HUES48 (cell line): ENCODE measurements at regions not wholly inside any gene's neighbourhood (a gene's known extent, or its start where the extent isn't known, plus 50 kb on each side); places are given as distances from the start of the nearest gene placed in this dataset.
"Not testable (repeated sequence)": the region's sequence is repeated elsewhere in the genome, so short reads cannot be mapped to it uniquely, and the experiment has no call there.

ENCODE experiments used
- H3K27ac ChIP-seq: one replicate; pipeline ENCODE4 v1.7.0; 2013; ENCODE audit warnings: low read depth, low read length, inconsistent platforms
- H3K27me3 ChIP-seq: 2 replicates; pipeline ENCODE4 v1.6.1; 2013; ENCODE audit warnings: mild to moderate bottlenecking, low read length; ENCODE audit not compliant: control insufficient read depth, insufficient read depth
- H3K36me3 ChIP-seq: 2 replicates; pipeline ENCODE4 v1.6.1; 2013; ENCODE audit warnings: low read length; ENCODE audit not compliant: control insufficient read depth, insufficient read depth
- H3K4me1 ChIP-seq: 2 replicates; pipeline ENCODE4 v1.6.1; 2013; ENCODE audit warnings: mild to moderate bottlenecking, low read length; ENCODE audit not compliant: control insufficient read depth, insufficient read depth
- H3K4me3 ChIP-seq: 2 replicates; pipeline ENCODE4 v1.5.1; 2013; ENCODE audit warnings: mild to moderate bottlenecking, low read depth, low read length
- H3K9ac ChIP-seq: 2 replicates; pipeline ENCODE4 v1.6.1; 2013; ENCODE audit warnings: mild to moderate bottlenecking, low read depth, low read length, moderate library complexity
- H3K9me3 ChIP-seq: 2 replicates; pipeline ENCODE4 v1.6.1; 2013; ENCODE audit warnings: low read length; ENCODE audit not compliant: control insufficient read depth, insufficient read depth

DNA sequence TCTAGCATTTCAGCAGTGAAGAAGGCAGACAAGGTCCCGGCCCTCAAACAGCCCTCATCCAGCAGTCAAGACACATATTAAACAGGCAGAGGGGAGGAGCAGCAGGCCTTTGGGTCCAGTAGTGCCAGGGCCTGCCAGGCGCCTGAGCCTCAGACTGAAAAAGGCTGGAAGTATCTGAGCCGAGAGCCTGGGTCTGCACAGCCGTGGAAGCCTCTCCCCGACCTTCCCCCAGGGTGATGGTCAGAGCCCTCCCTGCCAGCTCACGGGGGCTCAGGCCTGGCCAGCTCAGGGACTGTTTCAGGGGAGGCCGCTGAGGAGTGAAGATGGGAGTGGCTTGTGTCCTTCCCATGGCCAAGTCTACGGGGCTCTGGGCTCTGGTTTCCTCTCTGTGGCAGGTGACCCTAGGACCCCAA, 565.2 kb downstream of the PTPRU start:
- Histone ChIP-seq H3K27me3 (no peaks in the 10 kb centered on the region), H3K27ac (no peak overlapping the region), H3K36me3 (no peaks in the 10 kb centered on the region), H3K4me3 (no peak overlapping the region), H3K4me1 (no peaks in the 10 kb centered on the region), H3K9ac (no peak overlapping the region), H3K9me3 (no peaks in the 10 kb centered on the region)

DNA sequence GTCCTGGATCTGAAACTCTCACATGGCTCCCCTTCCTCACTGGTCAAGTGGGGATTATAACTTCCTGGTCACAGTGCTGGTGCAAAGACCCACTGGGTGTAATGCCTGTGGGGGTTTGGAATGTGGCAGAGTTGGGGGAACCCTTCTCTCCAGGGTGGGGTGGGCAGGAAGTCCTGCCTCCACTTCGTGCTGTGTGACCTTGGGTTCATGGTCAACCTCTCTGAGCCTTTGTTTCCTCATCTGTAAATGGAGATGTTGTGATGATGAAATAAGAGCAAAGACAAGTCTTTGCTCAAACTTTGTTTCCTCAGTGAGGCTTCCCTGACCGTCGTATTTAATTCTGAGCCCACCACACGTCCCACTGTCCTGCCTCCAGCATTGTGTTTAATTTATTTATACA, 564.7 kb downstream of the PTPRU start:
- no peaks in the 10 kb centered on the region for H3K27me3 ChIP-seq
- no peaks in the 10 kb centered on the region for H3K4me1 ChIP-seq
- H3K9ac ChIP-seq, result no peak overlapping the region
- no peak overlapping the region for H3K27ac ChIP-seq
- H3K9me3 ChIP-seq, result no peaks in the 10 kb centered on the region; the same call in 1 of the 2 replicates
- no peak overlapping the region for H3K4me3 ChIP-seq
- H3K36me3 ChIP-seq, result no peaks in the 10 kb centered on the region

DNA sequence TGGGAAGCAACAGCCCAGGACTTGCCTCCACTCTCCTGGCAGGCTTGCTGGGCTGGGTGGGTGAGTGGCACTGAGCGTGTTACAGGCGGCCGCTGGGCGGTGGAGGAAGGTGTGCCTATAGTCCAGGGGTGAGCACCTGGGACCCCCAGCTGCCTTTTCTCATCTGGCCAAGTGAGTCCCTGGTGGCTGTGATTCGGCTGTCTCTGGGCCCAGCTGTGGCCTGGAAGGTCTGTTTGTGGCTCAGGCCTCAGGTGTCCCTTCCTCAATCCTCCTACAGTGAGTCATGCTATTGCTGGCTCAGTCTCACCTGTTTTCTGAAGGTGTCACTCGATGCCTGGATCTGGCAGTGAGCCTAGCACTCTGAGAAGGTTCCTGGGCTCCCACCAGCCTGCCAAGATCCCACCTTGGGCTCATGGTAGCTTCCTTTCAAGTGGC, 564.2 kb downstream of the PTPRU start:
- no peaks in the 10 kb centered on the region for H3K4me1 ChIP-seq
- H3K27me3 ChIP-seq, result no peaks in the 10 kb centered on the region
- H3K9ac ChIP-seq, result no peak overlapping the region
- no peak overlapping the region for H3K4me3 ChIP-seq
- no peaks in the 10 kb centered on the region; the same call in 1 of the 2 replicates for H3K9me3 ChIP-seq
- no peak overlapping the region for H3K27ac ChIP-seq
- H3K36me3 ChIP-seq, result no peaks in the 10 kb centered on the region

DNA sequence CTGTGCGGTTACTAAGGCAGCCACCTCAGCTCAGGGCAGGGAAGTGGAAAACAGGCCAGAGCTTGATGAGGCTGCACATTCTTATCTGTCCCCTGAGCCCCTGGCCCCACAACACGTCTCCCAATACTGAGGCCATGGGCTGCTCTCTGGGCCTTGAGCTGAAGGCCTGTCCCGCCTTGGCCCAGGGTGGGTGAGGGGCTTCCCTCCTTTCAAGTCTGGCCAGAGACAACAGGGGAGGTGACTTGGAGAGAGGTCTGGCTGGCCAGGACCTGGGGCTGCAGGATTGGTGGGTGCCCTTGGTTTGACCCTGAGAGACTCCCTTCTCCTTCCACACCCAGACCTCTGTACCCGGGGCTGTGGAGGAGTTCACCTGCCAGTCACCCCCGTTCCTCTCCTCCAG, 563.8 kb downstream of the PTPRU start:
- no peaks in the 10 kb centered on the region for H3K4me1 ChIP-seq
- no peaks in the 10 kb centered on the region; the same call in 1 of the 2 replicates for H3K9me3 ChIP-seq
- no peak overlapping the region for H3K9ac ChIP-seq
- no peaks in the 10 kb centered on the region for H3K36me3 ChIP-seq
- no peaks in the 10 kb centered on the region for H3K27me3 ChIP-seq
- H3K27ac ChIP-seq, result no peak overlapping the region
- H3K4me3 ChIP-seq, result no peak overlapping the region

DNA sequence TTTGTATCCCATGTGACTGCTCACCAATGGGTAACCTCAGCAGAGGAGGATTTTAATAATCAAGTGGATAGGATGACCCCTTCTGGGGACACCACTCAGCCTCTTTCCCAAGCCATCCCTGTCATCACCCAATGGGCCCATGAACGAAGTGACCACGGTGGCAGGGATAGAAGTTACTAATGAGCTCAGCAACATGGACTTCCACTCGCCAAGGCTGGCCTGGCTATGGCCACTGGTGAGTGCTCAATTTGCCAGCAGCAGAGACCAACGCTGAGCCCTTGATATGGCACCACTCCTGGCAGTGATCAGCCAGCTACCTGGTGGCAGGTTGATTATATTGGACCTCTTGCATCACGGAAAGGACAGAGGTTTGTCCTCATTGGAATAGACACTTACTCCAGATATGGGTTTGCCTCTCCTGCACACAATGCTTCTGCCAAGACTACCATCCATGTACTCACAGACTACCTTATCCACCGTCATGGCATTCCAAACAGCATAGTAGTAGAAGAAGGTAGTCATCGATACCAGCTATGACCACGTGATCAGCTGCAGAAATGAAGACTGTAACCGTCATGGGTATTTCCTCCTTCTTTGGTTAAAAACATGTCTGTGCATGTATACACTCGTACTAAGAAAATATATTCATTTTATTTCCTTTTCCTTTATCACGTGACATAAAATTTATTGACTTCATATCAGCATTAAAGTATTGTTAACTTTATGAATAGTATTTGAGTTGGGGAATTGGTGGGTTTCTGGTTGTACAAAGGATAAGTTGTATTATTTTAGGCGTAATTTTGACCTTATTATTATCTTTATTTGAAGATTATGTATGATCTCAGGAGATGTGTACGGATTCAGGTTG, 562.6 kb downstream of the PTPRU start:
- no peaks in the 10 kb centered on the region for H3K27me3 ChIP-seq
- H3K9me3 ChIP-seq, result no peaks in the 10 kb centered on the region; the same call in 1 of the 2 replicates
- no peaks in the 10 kb centered on the region for H3K36me3 ChIP-seq
- no peak overlapping the region for H3K4me3 ChIP-seq
- H3K27ac ChIP-seq, result no peak overlapping the region
- H3K4me1 ChIP-seq, result no peaks in the 10 kb centered on the region
- no peak overlapping the region for H3K9ac ChIP-seq

- H3K9ac ChIP-seq, H3K36me3 ChIP-seq, H3K9me3 ChIP-seq, H3K4me1 ChIP-seq, H3K27ac ChIP-seq, H3K4me3 ChIP-seq, H3K27me3 ChIP-seq: not testable (repeated sequence)
These were observed 560.8 kb downstream of the PTPRU start for GRCh38 chr1:29797125-29797524.

GRCh38 chr1:29795965-29796364, 559.6 kb downstream of the PTPRU start:
- H3K9me3 ChIP-seq, H3K36me3 ChIP-seq, H3K4me3 ChIP-seq, H3K4me1 ChIP-seq, H3K27ac ChIP-seq, H3K9ac ChIP-seq, H3K27me3 ChIP-seq: not testable (repeated sequence)

DNA sequence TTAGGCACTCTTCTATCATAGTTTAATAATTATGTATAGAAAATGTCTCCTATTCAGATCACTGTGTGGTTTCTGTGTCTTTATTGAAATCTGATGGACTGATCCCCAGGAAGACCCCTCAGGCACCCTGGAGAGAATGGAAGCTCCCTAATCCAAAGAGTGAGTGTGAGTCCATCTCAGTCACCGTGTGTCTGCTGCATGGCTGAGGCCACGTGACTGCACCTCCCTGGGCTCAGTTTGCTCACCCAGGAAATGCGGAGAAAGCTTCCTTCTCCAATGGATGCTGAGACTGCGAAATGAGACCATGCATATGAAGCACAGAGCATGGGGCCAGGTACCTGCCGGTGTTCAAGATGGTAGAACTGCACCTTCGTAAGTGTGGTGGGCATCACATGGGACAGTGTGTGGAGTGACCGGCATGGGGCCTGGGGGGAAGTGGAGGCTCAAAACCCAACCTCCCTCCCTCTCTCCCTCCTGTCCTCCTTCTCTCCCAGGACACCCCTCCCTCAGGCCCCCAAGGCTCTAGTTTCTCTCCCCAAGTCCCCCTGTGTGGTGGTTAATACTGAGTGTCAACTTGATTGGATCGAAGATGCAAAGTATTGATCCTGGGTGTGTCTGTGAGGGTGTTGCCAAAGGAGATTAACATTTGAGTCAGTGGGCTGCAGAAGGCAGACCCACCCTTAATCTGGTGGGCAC, 557.5 kb downstream of the PTPRU start:
- Histone ChIP-seq H3K9me3 (no peaks in the 10 kb centered on the region; the same call in 1 of the 2 replicates), H3K4me3 (no peak overlapping the region), H3K27ac (no peak overlapping the region), H3K4me1 (no peaks in the 10 kb centered on the region), H3K9ac (no peak overlapping the region), H3K36me3 (no peaks in the 10 kb centered on the region), H3K27me3 (no peaks in the 10 kb centered on the region)

- Histone ChIP-seq H3K36me3 (no peaks in the 10 kb centered on the region), H3K9me3 (no peaks in the 10 kb centered on the region; the same call in 1 of the 2 replicates), H3K4me3 (no peak overlapping the region), H3K27ac (no peak overlapping the region), H3K4me1 (no peaks in the 10 kb centered on the region), H3K27me3 (no peaks in the 10 kb centered on the region), H3K9ac (no peak overlapping the region)
These were observed 556.8 kb downstream of the PTPRU start for GRCh38 chr1:29793101-29793546.

DNA sequence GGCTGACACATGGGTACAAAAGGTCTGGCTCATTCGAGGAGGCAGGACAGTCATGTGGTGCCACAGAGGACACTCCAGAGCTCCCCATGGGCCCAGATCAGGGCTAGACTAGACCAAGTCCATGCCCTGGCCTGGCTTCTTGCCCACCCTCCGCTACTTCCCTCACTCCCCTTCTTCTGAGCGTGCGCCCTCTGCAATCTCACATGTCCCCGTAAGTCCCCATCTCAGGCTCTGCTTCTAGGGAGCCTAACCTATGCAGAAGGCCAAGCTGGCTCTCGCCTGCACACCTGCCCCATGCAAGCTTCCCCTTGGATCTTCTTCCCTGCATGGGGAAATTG, 553.6 kb downstream of the PTPRU start:
- no peak overlapping the region for H3K27ac ChIP-seq
- no peaks in the 10 kb centered on the region for H3K4me1 ChIP-seq
- H3K36me3 ChIP-seq, result no peaks in the 10 kb centered on the region
- no peaks in the 10 kb centered on the region for H3K27me3 ChIP-seq
- no peak overlapping the region for H3K4me3 ChIP-seq
- H3K9ac ChIP-seq, result no peak overlapping the region
- no peaks in the 10 kb centered on the region for H3K9me3 ChIP-seq

- Histone ChIP-seq H3K27me3 (no peaks in the 10 kb centered on the region), H3K27ac (no peak overlapping the region), H3K4me1 (no peaks in the 10 kb centered on the region), H3K36me3 (no peaks in the 10 kb centered on the region), H3K4me3 (no peak overlapping the region), H3K9me3 (no peaks in the 10 kb centered on the region), H3K9ac (no peak overlapping the region)
These were observed 553.0 kb downstream of the PTPRU start for GRCh38 chr1:29789221-29789909.
